ENCODE measurements at regions not wholly inside any gene's neighbourhood (a gene's known extent, or its start where the extent isn't known, plus 50 kb on each side); places are given as distances from the start of the nearest gene placed in this dataset.

GRCh38 chr16:66196770-66197169, 169.7 kb upstream of the CDH5 start:
- Histone ChIP-seq H3K4me2 (ENCODE audit: low read depth, low read length) (no peak overlapping the region), H4K20me1 (ENCODE audit: insufficient read depth, low read length) (no peaks in the 10 kb centered on the region), H3K9ac (ENCODE audit: insufficient read depth, low read depth, low read length) (no peak overlapping the region), H3K27me3 (ENCODE audit: control insufficient read depth in 1 of 2, insufficient read depth in 2 of 2, low read length in 2 of 2) (no peaks in the 10 kb centered on the region), H3K4me3 (replicated peaks in 1 of 3; ENCODE audit: insufficient read depth in 1 of 3, low read depth in 2 of 3, low read length in 3 of 3) (no peak overlapping the region), H3K9me3 (ENCODE audit: low read length) (no peaks in the 10 kb centered on the region), H3K79me2 (ENCODE audit: insufficient read depth, low read length) (no peaks in the 10 kb centered on the region), H3K36me3 (replicated peaks in 1 of 2; ENCODE audit: control insufficient read depth in 1 of 2, insufficient read depth in 2 of 2, low read length in 2 of 2) (no peaks in the 10 kb centered on the region), H3K4me1 (ENCODE audit: insufficient read depth, low read length) (no peaks in the 10 kb centered on the region), H3K27ac (ENCODE audit: extremely low read length, insufficient read depth, low read length) (no peak overlapping the region), H2AFZ (ENCODE audit: low read length) (no peak overlapping the region)
- no peak for TF ChIP-seq U2AF2 (IDR thresholded peaks at IDR 0.05; ENCODE audit: low read depth, low read length)
- no peak for TF ChIP-seq ZNF710 (CRISPR knock-in tag; IDR thresholded peaks at IDR 0.05; ENCODE audit: borderline replicate concordance)
- no peak for TF ChIP-seq LBX2 (CRISPR knock-in tag; IDR thresholded peaks at IDR 0.05; ENCODE audit: borderline replicate concordance)
- TF ChIP-seq STAG1 (CRISPR knock-in tag; IDR thresholded peaks at IDR 0.05), result no peak
- no peak for TF ChIP-seq ZNF549 (CRISPR knock-in tag; IDR thresholded peaks at IDR 0.05)
- TF ChIP-seq TGIF2 (CRISPR knock-in tag; IDR thresholded peaks at IDR 0.05), result no peak
- TF ChIP-seq, protein P1, sequence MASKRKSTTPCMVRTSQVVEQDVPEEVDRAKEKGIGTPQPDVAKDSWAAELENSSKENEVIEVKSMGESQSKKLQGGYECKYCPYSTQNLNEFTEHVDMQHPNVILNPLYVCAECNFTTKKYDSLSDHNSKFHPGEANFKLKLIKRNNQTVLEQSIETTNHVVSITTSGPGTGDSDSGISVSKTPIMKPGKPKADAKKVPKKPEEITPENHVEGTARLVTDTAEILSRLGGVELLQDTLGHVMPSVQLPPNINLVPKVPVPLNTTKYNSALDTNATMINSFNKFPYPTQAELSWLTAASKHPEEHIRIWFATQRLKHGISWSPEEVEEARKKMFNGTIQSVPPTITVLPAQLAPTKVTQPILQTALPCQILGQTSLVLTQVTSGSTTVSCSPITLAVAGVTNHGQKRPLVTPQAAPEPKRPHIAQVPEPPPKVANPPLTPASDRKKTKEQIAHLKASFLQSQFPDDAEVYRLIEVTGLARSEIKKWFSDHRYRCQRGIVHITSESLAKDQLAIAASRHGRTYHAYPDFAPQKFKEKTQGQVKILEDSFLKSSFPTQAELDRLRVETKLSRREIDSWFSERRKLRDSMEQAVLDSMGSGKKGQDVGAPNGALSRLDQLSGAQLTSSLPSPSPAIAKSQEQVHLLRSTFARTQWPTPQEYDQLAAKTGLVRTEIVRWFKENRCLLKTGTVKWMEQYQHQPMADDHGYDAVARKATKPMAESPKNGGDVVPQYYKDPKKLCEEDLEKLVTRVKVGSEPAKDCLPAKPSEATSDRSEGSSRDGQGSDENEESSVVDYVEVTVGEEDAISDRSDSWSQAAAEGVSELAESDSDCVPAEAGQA (IDR thresholded peaks at IDR 0.05; ENCODE audit: low read depth), result no peak
- TF ChIP-seq, protein P1 (CRISPR knock-in tag; IDR thresholded peaks at IDR 0.05; ENCODE audit: borderline replicate concordance), result no peak
- no peak for TF ChIP-seq ZEB1 (IDR thresholded peaks at IDR 0.05; ENCODE audit: insufficient replicate concordance, low read depth)
- TF ChIP-seq RXRB (CRISPR knock-in tag; IDR thresholded peaks at IDR 0.05; ENCODE audit: borderline replicate concordance), result no peak
- FAIRE-seq (no peak), DNase-seq (ENCODE audit: low spot score) (no peak), ATAC-seq (no peak)
- BruUV-seq (replicated peaks), result no TSS peak
- ChIA-PET CTCF (ENCODE audit: low intra/inter-chr PET ratio, low total read pairs) (no interaction called here), POLR2A (no interaction called here)
- WGBS (ENCODE audit: low lambda C conversion rate), result 0% methylated on average over 3 of the region's 3 CpGs
- in situ Hi-C loops (cut with HindIII; ENCODE audit: extremely low pct_ligation_motif_present, low pct_unique_long_range_greater_than_20kb) (no loop called here), intact Hi-C loops (cut with micrococcal nuclease; ENCODE audit: unreplicated experiment) (no loop called here)
